Ovary (tissue), 7 donors: ENCODE measurements at regions not wholly inside any gene's neighbourhood (a gene's known extent, or its start where the extent isn't known, plus 50 kb on each side); places are given as distances from the start of the nearest gene placed in this dataset.

ENCODE experiments used
- DNase-seq, 5 donors: peaks; one replicate each; pipeline ENCODE4 v3.0.0-alpha.2; 2019 to 2020
- H3K27ac ChIP-seq, 2 donors: fragments of 200-600 bp; one replicate each; pipeline versions ENCODE4 v1.5.1 to v1.8.0; 2019 to 2022
- H3K27me3 ChIP-seq: fragments of 200-600 bp; one replicate; pipeline ENCODE4 v1.8.0; 2022
- H3K36me3 ChIP-seq: fragments of 200-600 bp; sonication (generic); one replicate; pipeline ENCODE4 v1.5.1; 2019
- H3K4me1 ChIP-seq: one replicate; pipeline ENCODE4 v1.8.1; 2013; ENCODE audit warnings: mild to moderate bottlenecking, moderate library complexity; ENCODE audit not compliant: insufficient read depth
- H3K4me3 ChIP-seq: fragments of 200-600 bp; sonication (generic); one replicate; pipeline ENCODE4 v1.5.1; 2017
- H3K9me3 ChIP-seq, 2 donors: fragments of 200-600 bp in 1 of 2; sonication (generic) in 1 of 2; one replicate each; pipeline versions ENCODE4 v1.5.1 to v1.8.1; 2013 to 2019; ENCODE audit warnings: mild to moderate bottlenecking in 1 of 2, moderate library complexity in 1 of 2
- EP300 ChIP-seq: sonication (generic); formaldehyde crosslinking; IDR thresholded peaks from one replicate; pipeline ENCODE4 v1.6.1; 2017; ENCODE audit warnings: antibody characterized with exemption
- POLR2A ChIP-seq: fragments of 450-650 bp; IDR thresholded peaks from one replicate; pipeline ENCODE4 v1.6.1; 2017; ENCODE audit warnings: antibody characterized with exemption, mild to moderate bottlenecking, moderate library complexity
- WGBS, 3 donors: extraction: QIAGEN DNeasy Blood & Tissue Kit in 1 of 3; methylation state at CpG; one replicate each; pipeline versions ENCODE4 v1.1.5 to v1.1.7; 2013 to 2017; 5-methylcytosine and 5-hydroxymethylcytosine counted together
- intact Hi-C, 4 donors: fragments of 100-400 bp; cut with DNase I; formaldehyde crosslinking; loops; one replicate each; pipeline versions ENCODE4 v1.11.0 to v1.15.1; 2022 to 2023
- TF ChIP-seq, protein P1 (sequence below), 3 donors: fragments of 450-650 bp in 2 of 3; fragments of 200-600 bp in 1 of 3; IDR thresholded peaks; one replicate each; pipeline versions ENCODE4 v1.5.1 to v1.8.0; 2016 to 2022; ENCODE audit warnings: antibody characterized with exemption in 3 of 3, mild to moderate bottlenecking in 1 of 3
- donor health status: DM: no; HTN: no; CAD: no; lungs with moderate emphysema.
- donor health status: DM: no; HTN: no; CAD: no.
- donor health status: Bipolar disorder and iron deficiency.
- donor health status: DM: no; HTN: no; CAD: no.
- donor health status: DM: yes; HTN: yes; CAD: no.

- DNase-seq = no peak
- no peak for TF ChIP-seq POLR2A
- Histone ChIP-seq H3K27ac (no peak overlapping the region), H3K27me3 (no peaks in the 10 kb centered on the region), H3K4me3 (no peak overlapping the region), H3K4me1 (no peaks in the 10 kb centered on the region), H3K9me3 (peaks cover 0 to 3% of the 10 kb centered on the region in 2 donors), H3K36me3 (no peaks in the 10 kb centered on the region)
- intact Hi-C loops = no loop called here
Observed at GRCh38 chr1:38394303-38394702, 347.7 kb upstream of the POU3F1 start.

GRCh38 chr1:38392861-38393260 is 346.3 kb upstream of the POU3F1 start:
- no peak for TF ChIP-seq POLR2A
- TF ChIP-seq, protein P1, sequence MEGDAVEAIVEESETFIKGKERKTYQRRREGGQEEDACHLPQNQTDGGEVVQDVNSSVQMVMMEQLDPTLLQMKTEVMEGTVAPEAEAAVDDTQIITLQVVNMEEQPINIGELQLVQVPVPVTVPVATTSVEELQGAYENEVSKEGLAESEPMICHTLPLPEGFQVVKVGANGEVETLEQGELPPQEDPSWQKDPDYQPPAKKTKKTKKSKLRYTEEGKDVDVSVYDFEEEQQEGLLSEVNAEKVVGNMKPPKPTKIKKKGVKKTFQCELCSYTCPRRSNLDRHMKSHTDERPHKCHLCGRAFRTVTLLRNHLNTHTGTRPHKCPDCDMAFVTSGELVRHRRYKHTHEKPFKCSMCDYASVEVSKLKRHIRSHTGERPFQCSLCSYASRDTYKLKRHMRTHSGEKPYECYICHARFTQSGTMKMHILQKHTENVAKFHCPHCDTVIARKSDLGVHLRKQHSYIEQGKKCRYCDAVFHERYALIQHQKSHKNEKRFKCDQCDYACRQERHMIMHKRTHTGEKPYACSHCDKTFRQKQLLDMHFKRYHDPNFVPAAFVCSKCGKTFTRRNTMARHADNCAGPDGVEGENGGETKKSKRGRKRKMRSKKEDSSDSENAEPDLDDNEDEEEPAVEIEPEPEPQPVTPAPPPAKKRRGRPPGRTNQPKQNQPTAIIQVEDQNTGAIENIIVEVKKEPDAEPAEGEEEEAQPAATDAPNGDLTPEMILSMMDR (IDR thresholded peaks at IDR 0.05) = no peak
- no peak for TF ChIP-seq EP300
- WGBS, 3 donors = 61 to 87% (median 82%) methylated on average over 2 of the region's 2 CpGs
- intact Hi-C loops = no loop called here
- DNase-seq = no peak
- Histone ChIP-seq H3K9me3 (peaks cover 0 to 3% of the 10 kb centered on the region in 2 donors), H3K27me3 (no peaks in the 10 kb centered on the region), H3K27ac (no peak overlapping the region), H3K4me1 (no peaks in the 10 kb centered on the region), H3K4me3 (no peak overlapping the region), H3K36me3 (no peaks in the 10 kb centered on the region)

DNA sequence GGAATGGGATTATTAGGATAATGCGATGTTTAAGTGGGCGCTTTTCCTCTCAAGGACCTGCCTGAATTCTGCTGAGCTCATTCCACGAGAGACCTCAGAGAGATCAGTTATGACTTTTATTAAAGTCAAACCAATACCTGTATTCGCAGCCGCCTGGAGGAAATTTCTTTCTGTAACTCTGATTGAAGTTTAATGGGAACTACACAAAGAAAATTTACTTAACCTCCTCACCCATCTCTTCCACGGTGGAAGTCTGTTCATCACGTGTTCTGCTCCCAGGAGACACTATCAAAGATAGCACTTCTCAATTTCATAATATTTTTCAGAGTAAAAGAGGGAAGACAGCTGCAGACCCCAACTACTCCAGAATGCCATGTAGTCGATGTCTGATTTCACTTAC is 334.7 kb upstream of the POU3F1 start:
- no peaks in the 10 kb centered on the region for H3K9me3 ChIP-seq
- intact Hi-C loops = no loop called here
- no peaks in the 10 kb centered on the region for H3K4me1 ChIP-seq
- no peaks in the 10 kb centered on the region for H3K36me3 ChIP-seq
- no peak overlapping the region for H3K27ac ChIP-seq
- WGBS, 3 donors = 9 to 57% (median 15%) methylated on average over 8 of the region's 8 CpGs
- TF ChIP-seq, protein P1 (IDR thresholded peaks at IDR 0.05) = no peak
- TF ChIP-seq EP300 (no peak), POLR2A (no peak)
- H3K27me3 ChIP-seq = no peaks in the 10 kb centered on the region
- no peak for DNase-seq
- H3K4me3 ChIP-seq = no peak overlapping the region

DNA sequence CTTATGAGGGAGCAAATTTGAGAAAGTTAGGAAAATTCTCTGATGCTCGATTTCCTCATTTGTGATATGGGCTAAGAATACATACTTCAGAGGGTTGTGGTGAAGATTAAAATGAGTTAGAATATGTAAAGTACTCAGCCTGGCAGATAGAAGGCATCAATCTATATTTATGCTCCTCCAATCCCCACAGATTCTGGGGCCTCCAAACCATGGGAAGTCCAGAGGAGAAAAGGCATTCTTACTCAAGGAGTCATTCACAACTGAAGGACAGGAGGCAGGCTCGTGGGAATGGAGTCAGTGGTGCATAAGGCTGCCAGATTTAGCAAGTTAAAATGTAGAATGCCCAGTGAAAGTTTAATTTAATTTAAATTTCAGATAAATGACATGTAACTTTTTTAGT is 330.0 kb upstream of the POU3F1 start:
- Histone ChIP-seq H3K27ac (no peak overlapping the region), H3K4me3 (no peak overlapping the region), H3K27me3 (no peaks in the 10 kb centered on the region), H3K36me3 (no peaks in the 10 kb centered on the region), H3K9me3 (no peaks in the 10 kb centered on the region), H3K4me1 (no peaks in the 10 kb centered on the region)
- intact Hi-C loops = no loop called here
- TF ChIP-seq EP300 (no peak), POLR2A (no peak)
- no peak for DNase-seq
- 59 to 63% (median 63%) methylated on average over 2 of the region's 2 CpGs for WGBS, 3 donors

- no peak overlapping the region for H3K4me3 ChIP-seq
- intact Hi-C loops = no loop called here
- no peak overlapping the region for H3K27ac ChIP-seq
- no peaks in the 10 kb centered on the region for H3K36me3 ChIP-seq
- H3K9me3 ChIP-seq = no peaks in the 10 kb centered on the region
- H3K27me3 ChIP-seq = no peaks in the 10 kb centered on the region
- no peaks in the 10 kb centered on the region for H3K4me1 ChIP-seq
- TF ChIP-seq EP300 (no peak), POLR2A (no peak)
- TF ChIP-seq, protein P1 (IDR thresholded peaks at IDR 0.05) = no peak
- no peak for DNase-seq
- WGBS, 3 donors = 60 to 65% (median 63%) methylated on average over 1 of the region's 1 CpG
Observed at GRCh38 chr1:38375035-38375434, 328.4 kb upstream of the POU3F1 start.

GRCh38 chr1:38371505-38371844 is 324.9 kb upstream of the POU3F1 start:
- no peak for DNase-seq
- Histone ChIP-seq H3K4me3 (no peak overlapping the region), H3K9me3 (no peaks in the 10 kb centered on the region), H3K27me3 (no peaks in the 10 kb centered on the region), H3K27ac (no peak overlapping the region), H3K36me3 (no peaks in the 10 kb centered on the region), H3K4me1 (no peaks in the 10 kb centered on the region)
- TF ChIP-seq POLR2A = no peak
- TF ChIP-seq, protein P1 (IDR thresholded peaks at IDR 0.05) = no peak
- no peak for TF ChIP-seq EP300
- 72 to 85% (median 80%) methylated on average over 1 of the region's 1 CpG for WGBS, 3 donors
- intact Hi-C loops = no loop called here
